H9 (cell line): ENCODE measurements at regions not wholly inside any gene's neighbourhood (a gene's known extent, or its start where the extent isn't known, plus 50 kb on each side); places are given as distances from the start of the nearest gene placed in this dataset.

ENCODE experiments used
- DNase-seq: peaks from one replicate; pipeline ENCODE4 v3.0.0-alpha.2; 2017
- H2AFZ ChIP-seq: one replicate; pipeline ENCODE4 v1.6.1; 2013; ENCODE audit warnings: mild to moderate bottlenecking, low read length, control low read depth, moderate library complexity
- H2AK5ac ChIP-seq: 2 replicates; pipeline ENCODE4 v1.6.1; 2013; ENCODE audit warnings: low read length, control low read depth, mixed read lengths; ENCODE audit not compliant: insufficient read length
- H2BK120ac ChIP-seq: one replicate; pipeline ENCODE4 v1.6.1; 2013; ENCODE audit warnings: low read depth, mild to moderate bottlenecking, low read length, control low read depth, inconsistent platforms; ENCODE audit not compliant: poor library complexity, severe bottlenecking
- H2BK12ac ChIP-seq: 2 replicates; pipeline ENCODE4 v1.6.1; 2013; ENCODE audit warnings: low read length, control low read depth, mixed read lengths, low read depth; ENCODE audit not compliant: insufficient read length
- H2BK15ac ChIP-seq: 2 replicates; pipeline ENCODE4 v1.6.1; 2013; ENCODE audit warnings: low read depth, low read length, control low read depth
- H2BK20ac ChIP-seq: one replicate; pipeline ENCODE4 v1.6.1; 2013; ENCODE audit warnings: low read depth, mild to moderate bottlenecking, low read length, control low read depth, inconsistent platforms; ENCODE audit not compliant: poor library complexity, severe bottlenecking
- H2BK5ac ChIP-seq: 2 replicates; pipeline ENCODE4 v1.6.1; 2013; ENCODE audit warnings: low read length, control low read depth, mixed read lengths; ENCODE audit not compliant: insufficient read length
- H3K14ac ChIP-seq: 2 replicates; pipeline ENCODE4 v1.6.1; 2013; ENCODE audit warnings: low read length, control low read depth; ENCODE audit not compliant: insufficient read depth
- H3K18ac ChIP-seq: 2 replicates; pipeline ENCODE4 v1.6.1; 2013; ENCODE audit warnings: low read depth, mild to moderate bottlenecking, mixed read lengths, low read length, control low read depth; ENCODE audit not compliant: insufficient read length
- H3K23ac ChIP-seq: 2 replicates; pipeline ENCODE4 v1.6.1; 2013; ENCODE audit warnings: low read length, control low read depth, mixed read lengths, low read depth; ENCODE audit not compliant: insufficient read length
- H3K23me2 ChIP-seq: 2 replicates; pipeline ENCODE4 v1.6.1; 2013; ENCODE audit warnings: low read depth, mild to moderate bottlenecking, mixed read lengths, low read length, control low read depth; ENCODE audit not compliant: insufficient read length, poor library complexity, severe bottlenecking
- H3K27ac ChIP-seq: 2 replicates; pipeline ENCODE4 v1.5.1; 2013; ENCODE audit warnings: low read length, control low read depth, mixed read lengths, low read depth; ENCODE audit not compliant: insufficient read length
- H3K27me3 ChIP-seq: 2 replicates; pipeline ENCODE4 v1.6.1; 2013; ENCODE audit warnings: low read length, control low read depth, inconsistent platforms; ENCODE audit not compliant: insufficient read depth
- H3K4ac ChIP-seq: 2 replicates; pipeline ENCODE4 v1.6.1; 2013; ENCODE audit warnings: low read depth, mild to moderate bottlenecking, control low read depth, inconsistent platforms, low read length, moderate library complexity
- H3K4me1 ChIP-seq: 2 replicates; pipeline ENCODE4 v1.6.1; 2013; ENCODE audit warnings: low read length, control low read depth, inconsistent platforms; ENCODE audit not compliant: insufficient read depth
- H3K4me2 ChIP-seq: 2 replicates; pipeline ENCODE4 v1.6.1; 2013; ENCODE audit warnings: low read length, control low read depth, mixed read lengths; ENCODE audit not compliant: insufficient read length, insufficient read depth
- H3K56ac ChIP-seq: 2 replicates; pipeline ENCODE4 v1.6.1; 2013; ENCODE audit warnings: low read depth, mild to moderate bottlenecking, mixed read lengths, low read length, control low read depth; ENCODE audit not compliant: insufficient read length
- H3K79me1 ChIP-seq: 2 replicates; pipeline ENCODE4 v1.6.1; 2013; ENCODE audit warnings: low read depth, mild to moderate bottlenecking, moderate library complexity, low read length, control low read depth, inconsistent platforms; ENCODE audit not compliant: insufficient read depth, poor library complexity, severe bottlenecking
- H3K79me2 ChIP-seq: 2 replicates; pipeline ENCODE4 v1.6.1; 2013; ENCODE audit warnings: low read length, control low read depth, inconsistent platforms; ENCODE audit not compliant: insufficient read depth
- H3K9ac ChIP-seq: 2 replicates; pipeline ENCODE4 v1.6.1; 2013; ENCODE audit warnings: low read length, control low read depth, mixed read lengths; ENCODE audit not compliant: insufficient read length; ENCODE audit errors: extremely low read depth
- H3K9me3 ChIP-seq: one replicate; pipeline ENCODE4 v1.6.1; 2013; ENCODE audit warnings: low read depth, low read length, inconsistent platforms; ENCODE audit not compliant: control insufficient read depth
- H3T11ph ChIP-seq: one replicate; pipeline ENCODE4 v1.6.1; 2013; ENCODE audit warnings: mild to moderate bottlenecking, low read length, control low read depth, inconsistent platforms
- H4K20me1 ChIP-seq: one replicate; pipeline ENCODE4 v1.6.1; 2013; ENCODE audit not compliant: control insufficient read depth, insufficient read length, insufficient read depth
- H4K5ac ChIP-seq: 2 replicates; pipeline ENCODE4 v1.6.1; 2013; ENCODE audit warnings: low read depth, mild to moderate bottlenecking, mixed read lengths, low read length, control low read depth; ENCODE audit not compliant: insufficient read length
- H4K8ac ChIP-seq: replicated peaks from 2 replicates; pipeline ENCODE4 v1.6.1; 2013; ENCODE audit warnings: low read length, control low read depth, mixed read lengths, low read depth; ENCODE audit not compliant: insufficient read length
- H4K91ac ChIP-seq: 2 replicates; pipeline ENCODE4 v1.6.1; 2013; ENCODE audit warnings: low read depth, mild to moderate bottlenecking, moderate library complexity, mixed read lengths, low read length, control low read depth; ENCODE audit not compliant: insufficient read length
- H3K27ac Mint-ChIP-seq, 3 experiments: 2 replicates in 2 of 3; 3 replicates in 1 of 3; pipeline ENCODE4 v1.8.0; 2020 to 2021; ENCODE audit warnings: mixed read lengths in 3 of 3, mild to moderate bottlenecking in 1 of 3, moderate library complexity in 1 of 3
- H3K27me3 Mint-ChIP-seq: 2 replicates; pipeline ENCODE4 v1.8.0; 2021; ENCODE audit warnings: low read depth, mild to moderate bottlenecking, moderate library complexity, mixed read lengths
- H3K36me3 Mint-ChIP-seq, 3 experiments: 2 replicates in 2 of 3; 3 replicates in 1 of 3; pipeline ENCODE4 v1.8.0; 2020 to 2021; ENCODE audit warnings: low read depth in 3 of 3, mixed read lengths in 3 of 3; ENCODE audit not compliant: insufficient read depth in 1 of 3
- H3K4me1 Mint-ChIP-seq, 2 experiments: 2 replicates each; pipeline ENCODE4 v1.8.0; 2020; ENCODE audit warnings: mixed read lengths in 2 of 2
- H3K4me3 Mint-ChIP-seq, 2 experiments: 2 replicates in 1 of 2; 3 replicates in 1 of 2; pipeline ENCODE4 v1.8.0; 2020 to 2021; ENCODE audit warnings: mild to moderate bottlenecking in 2 of 2, mixed read lengths in 2 of 2, moderate library complexity in 1 of 2
- H3K9me3 Mint-ChIP-seq, 2 experiments: 2 replicates in 1 of 2; 3 replicates in 1 of 2; pipeline ENCODE4 v1.8.0; 2020; ENCODE audit warnings: mild to moderate bottlenecking in 2 of 2, mixed read lengths in 2 of 2, moderate library complexity in 1 of 2
- WGBS: extraction: QIAGEN DNeasy Blood & Tissue Kit; methylation state at CpG from one replicate; pipeline ENCODE4 v1.1.7; 2013; ENCODE audit warnings: missing lambda C conversion rate, low lambda C conversion rate, mixed read lengths; ENCODE audit not compliant: insufficient read length; ENCODE audit errors: extremely low coverage; 5-methylcytosine and 5-hydroxymethylcytosine counted together
- TF ChIP-seq, protein P1 (sequence below): fragments of 200-600 bp; sonication (generic); conservative IDR thresholded peaks from 3 replicates; pipeline ENCODE4 v1.8.0; 2021; ENCODE audit warnings: antibody characterized with exemption, mild to moderate bottlenecking

- Histone ChIP-seq H4K5ac (no peak overlapping the region), H3K27me3 (no peaks in the 10 kb centered on the region), H3K9ac (no peak overlapping the region), H3K4me1 (no peaks in the 10 kb centered on the region), H3K56ac (no peak overlapping the region), H2BK120ac (no peak overlapping the region), H3K18ac (no peak overlapping the region), H2BK5ac (no peak overlapping the region), H2BK15ac (no peak overlapping the region), H3K27ac (no peak overlapping the region), H3T11ph (no peak overlapping the region), H4K20me1 (no peaks in the 10 kb centered on the region), H3K79me2 (no peaks in the 10 kb centered on the region), H3K14ac (no peak overlapping the region), H3K79me1 (no peaks in the 10 kb centered on the region), H2AK5ac (no peak overlapping the region), H4K8ac (no peak overlapping the region), H3K4me2 (no peak overlapping the region), H3K4ac (no peak overlapping the region), H2BK12ac (no peak overlapping the region), H3K23ac (no peak overlapping the region), H4K91ac (no peak overlapping the region), H3K9me3 (no peaks in the 10 kb centered on the region), H3K23me2 (no peaks in the 10 kb centered on the region), H2AFZ (no peak overlapping the region), H2BK20ac (no peak overlapping the region)
- Mint-ChIP-seq H3K27me3 (no peaks in the 10 kb centered on the region), H3K27ac (peak overlapping the region in 1 of 3 experiments; percentile 59; a peak in 1 of 7 replicates), H3K4me1 (no peaks in the 10 kb centered on the region), H3K9me3 (peaks cover 3 to 5% of the 10 kb centered on the region in 2 experiments; a peak in 3 of 5 replicates), H3K4me3 (no peak overlapping the region), H3K36me3 (no peaks in the 10 kb centered on the region)
- peak; percentile 32 for DNase-seq
- no CpG with 5 or more reads among the region's 8 CpGs for WGBS
- TF ChIP-seq, protein P1, sequence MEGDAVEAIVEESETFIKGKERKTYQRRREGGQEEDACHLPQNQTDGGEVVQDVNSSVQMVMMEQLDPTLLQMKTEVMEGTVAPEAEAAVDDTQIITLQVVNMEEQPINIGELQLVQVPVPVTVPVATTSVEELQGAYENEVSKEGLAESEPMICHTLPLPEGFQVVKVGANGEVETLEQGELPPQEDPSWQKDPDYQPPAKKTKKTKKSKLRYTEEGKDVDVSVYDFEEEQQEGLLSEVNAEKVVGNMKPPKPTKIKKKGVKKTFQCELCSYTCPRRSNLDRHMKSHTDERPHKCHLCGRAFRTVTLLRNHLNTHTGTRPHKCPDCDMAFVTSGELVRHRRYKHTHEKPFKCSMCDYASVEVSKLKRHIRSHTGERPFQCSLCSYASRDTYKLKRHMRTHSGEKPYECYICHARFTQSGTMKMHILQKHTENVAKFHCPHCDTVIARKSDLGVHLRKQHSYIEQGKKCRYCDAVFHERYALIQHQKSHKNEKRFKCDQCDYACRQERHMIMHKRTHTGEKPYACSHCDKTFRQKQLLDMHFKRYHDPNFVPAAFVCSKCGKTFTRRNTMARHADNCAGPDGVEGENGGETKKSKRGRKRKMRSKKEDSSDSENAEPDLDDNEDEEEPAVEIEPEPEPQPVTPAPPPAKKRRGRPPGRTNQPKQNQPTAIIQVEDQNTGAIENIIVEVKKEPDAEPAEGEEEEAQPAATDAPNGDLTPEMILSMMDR, result peak; percentile 19; the same call in 2 of the 3 replicates
These were observed 80.1 kb upstream of the PDC start for GRCh38 chr1:186541003-186541402.
